Endothelial cell of umbilical vein (primary cell): ENCODE measurements at regions not wholly inside any gene's neighbourhood (a gene's known extent, or its start where the extent isn't known, plus 50 kb on each side); places are given as distances from the start of the nearest gene placed in this dataset.

Experiments used
- BruUV-seq: library from RNA; stranded (reverse); fragments of 400-500 nt; replicated peaks from 2 replicates; lab custom pipeline; 2021; lab: Mats Ljungman, UMichigan
- CTCF ChIA-PET: fragments of 300-600, 350-600 bp; sonication (Branson Sonifier 250); formaldehyde crosslinking; loops from one replicate; lab custom pipeline; 2021; ENCODE audit warnings: antibody characterized with exemption, inconsistent platforms; lab: Charles Lee
- POLR2A ChIA-PET: fragments of 300-600, 350-600 bp; sonication (Branson Sonifier 250); formaldehyde crosslinking; loops from one replicate; lab custom pipeline; 2021; ENCODE audit warnings: antibody characterized with exemption, inconsistent platforms; lab: Charles Lee
- DNase-seq: peaks from one replicate; pipeline ENCODE4 v3.0.0-alpha.2; 2011; ENCODE audit warnings: low read depth, low spot score
- FAIRE-seq: peaks from 2 replicates; lab custom pipeline; 2011; peaks lifted over from hg19 to GRCh38; lab: Jason Lieb, UNC
- H2AFZ ChIP-seq: 2 replicates; pipeline ENCODE4 v1.6.0; 2012; ENCODE audit warnings: low read depth, low read length, control low read depth, inconsistent platforms
- H3K27ac ChIP-seq: 2 replicates; pipeline ENCODE4 v1.5.1; 2011; ENCODE audit warnings: low read depth, mild to moderate bottlenecking, control low read depth, low read length, moderate library complexity; ENCODE audit not compliant: insufficient read depth
- H3K27me3 ChIP-seq, 2 experiments: 2 replicates each; pipeline versions ENCODE4 v1.6.0 to v1.6.1; 2011; ENCODE audit warnings: low read length in 2 of 2, mixed read lengths in 1 of 2; ENCODE audit not compliant: control insufficient read depth in 2 of 2, insufficient read depth in 2 of 2
- H3K36me3 ChIP-seq, 2 experiments: 2 replicates in 1 of 2; 3 replicates in 1 of 2; pipeline ENCODE4 v1.5.1; 2011; ENCODE audit warnings: low read length in 2 of 2, mild to moderate bottlenecking in 1 of 2, moderate library complexity in 1 of 2; ENCODE audit not compliant: control insufficient read depth in 2 of 2, insufficient read depth in 2 of 2; ENCODE audit errors: extremely low read depth in 1 of 2
- H3K4me1 ChIP-seq: 3 replicates; pipeline ENCODE4 v1.5.1; 2011; ENCODE audit warnings: mild to moderate bottlenecking, low read length; ENCODE audit not compliant: control insufficient read depth, insufficient read depth; ENCODE audit errors: extremely low read depth
- H3K4me2 ChIP-seq: 2 replicates; pipeline ENCODE4 v1.6.1; 2011; ENCODE audit warnings: low read length, control low read depth, mixed read lengths; ENCODE audit not compliant: insufficient read depth
- H3K4me3 ChIP-seq, 3 experiments: fragments of 200-600 bp in 1 of 3; sonication (generic), shearing (Covaris generic) in 1 of 3; replicated peaks in 1 of 3; 2 replicates each; pipeline ENCODE4 v1.5.1; 2011 to 2016; ENCODE audit warnings: control low read depth in 3 of 3, low read length in 3 of 3, mild to moderate bottlenecking in 2 of 3, inconsistent platforms in 1 of 3, low read depth in 1 of 3, moderate library complexity in 1 of 3; ENCODE audit not compliant: insufficient read depth in 1 of 3
- H3K79me2 ChIP-seq: 2 replicates; pipeline ENCODE4 v1.6.0; 2012; ENCODE audit warnings: low read length, inconsistent platforms; ENCODE audit not compliant: control insufficient read depth, insufficient read depth
- H3K9ac ChIP-seq: replicated peaks from 2 replicates; pipeline ENCODE3; 2011; ENCODE audit warnings: low read length, control low read depth; ENCODE audit not compliant: insufficient read depth; ENCODE audit errors: extremely low read depth
- H3K9me1 ChIP-seq: replicated peaks from 3 replicates; pipeline ENCODE4 v1.6.0; 2011; ENCODE audit warnings: mild to moderate bottlenecking, low read length; ENCODE audit not compliant: control insufficient read depth, insufficient read depth; ENCODE audit errors: extremely low read depth
- H3K9me3 ChIP-seq: replicated peaks from 2 replicates; pipeline ENCODE4 v1.5.1; 2012; ENCODE audit warnings: low read length, inconsistent platforms; ENCODE audit not compliant: control insufficient read depth, insufficient read depth
- H4K20me1 ChIP-seq: replicated peaks from 2 replicates; pipeline ENCODE3; 2011; ENCODE audit warnings: mild to moderate bottlenecking, low read length; ENCODE audit not compliant: control insufficient read depth, insufficient read depth; ENCODE audit errors: extremely low read depth
- CTCF ChIP-seq, 2 donors: IDR thresholded peaks; 1 replicate in 1 of 2; 2 replicates in 1 of 2; pipeline ENCODE4 v1.5.1; 2011; ENCODE audit warnings: low read length in 2 of 2, mild to moderate bottlenecking in 2 of 2, moderate library complexity in 2 of 2, control low read depth in 1 of 2, inconsistent platforms in 1 of 2, low read depth in 1 of 2; ENCODE audit not compliant: insufficient read depth in 1 of 2; ENCODE audit errors: extremely low read depth in 1 of 2
- EZH2 ChIP-seq: IDR thresholded peaks from 2 replicates; pipeline ENCODE4 v1.6.1; 2012; ENCODE audit warnings: borderline replicate concordance, low read depth, mild to moderate bottlenecking, moderate library complexity, low read length, inconsistent platforms; ENCODE audit not compliant: severe bottlenecking
- FOS ChIP-seq: IDR thresholded peaks from 2 replicates; pipeline ENCODE4 v1.6.1; 2011; ENCODE audit warnings: mild to moderate bottlenecking, low read length, moderate library complexity, borderline replicate concordance; ENCODE audit not compliant: insufficient read depth
- GATA2 ChIP-seq: IDR thresholded peaks from 2 replicates; pipeline ENCODE4 v1.7.0; 2011; ENCODE audit warnings: low read depth, mild to moderate bottlenecking, moderate library complexity, mixed read lengths, low read length; ENCODE audit not compliant: insufficient read length, insufficient read depth
- JUN ChIP-seq: IDR thresholded peaks from 2 replicates; pipeline ENCODE4 v1.6.1; 2011; ENCODE audit warnings: borderline replicate concordance, low read depth; ENCODE audit not compliant: insufficient read length, insufficient read depth
- MYC ChIP-seq: IDR thresholded peaks from one replicate; pipeline ENCODE4 v1.6.1; 2011; ENCODE audit warnings: mild to moderate bottlenecking, low read depth, low read length
- POLR2A ChIP-seq: IDR thresholded peaks from 2 replicates; pipeline ENCODE4 v1.6.1; 2012; ENCODE audit warnings: low read depth, mild to moderate bottlenecking, control low read depth, low read length
- POLR2AphosphoS5 ChIP-seq: IDR thresholded peaks from 2 replicates; pipeline ENCODE4 v1.6.1; 2012; ENCODE audit warnings: low read depth, mild to moderate bottlenecking, control low read depth, low read length, moderate library complexity; ENCODE audit not compliant: insufficient read depth
- dilution Hi-C: fragments of 300-500 bp; cut with MboI; formaldehyde crosslinking; loops from one replicate; pipeline ENCODE4 v1.15.0; 2019; ENCODE audit warnings: low sequenced_read_pairs; ENCODE audit not compliant: extremely low pct_ligation_motif_present
- intact Hi-C: fragments of 100-400 bp; cut with micrococcal nuclease; formaldehyde crosslinking; loops from one replicate; pipeline ENCODE4 v1.10.0; 2022
- TF ChIP-seq, protein P1 (sequence below): IDR thresholded peaks from 2 replicates; pipeline ENCODE4 v1.6.1; 2011; ENCODE audit not compliant: insufficient read depth, insufficient read length

GRCh38 chr2:109720380-109721106 lies 73.6 kb upstream of the RGPD5 start:
- ChIA-PET POLR2A (no interaction called here), CTCF (interaction anchor here (2.1 kb wide), 1 partner anchor 15 kb away, joined by 9 read pairs; no protein-coding TSS in a partner anchor)
- no peak for DNase-seq
- Histone ChIP-seq H3K79me2 (no peaks in the 10 kb centered on the region), H2AFZ (no peak overlapping the region), H3K4me1 (no peaks in the 10 kb centered on the region), H3K9me1 (no peaks in the 10 kb centered on the region), H4K20me1 (no peaks in the 10 kb centered on the region), H3K9ac (no peak overlapping the region), H3K27ac (no peak overlapping the region), H3K4me2 (no peak overlapping the region), H3K4me3 (no peak overlapping the region), H3K36me3 (no peaks in the 10 kb centered on the region), H3K27me3 (peaks cover 5 to 8% of the 10 kb centered on the region in 2 experiments), H3K9me3 (no peaks in the 10 kb centered on the region)
- dilution Hi-C loops (no loop called here), intact Hi-C loops (no loop called here)
- TF ChIP-seq FOS (no peak), POLR2A (no peak), CTCF (IDR thresholded peaks at IDR 0.05; ENCODE audit: extremely low read depth in 1 of 2, insufficient read depth in 1 of 2, low read depth in 1 of 2, low read length in 2 of 2) (no peak), EZH2 (no peak), POLR2AphosphoS5 (no peak), GATA2 (no peak), MYC (no peak), JUN (no peak)
- TF ChIP-seq, protein P1, sequence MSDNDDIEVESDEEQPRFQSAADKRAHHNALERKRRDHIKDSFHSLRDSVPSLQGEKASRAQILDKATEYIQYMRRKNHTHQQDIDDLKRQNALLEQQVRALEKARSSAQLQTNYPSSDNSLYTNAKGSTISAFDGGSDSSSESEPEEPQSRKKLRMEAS = no peak
- FAIRE-seq = no peak
- no TSS peak for BruUV-seq
